IMR-90 (cell line): ENCODE measurements at regions not wholly inside any gene's neighbourhood (a gene's known extent, or its start where the extent isn't known, plus 50 kb on each side); places are given as distances from the start of the nearest gene placed in this dataset.

ENCODE experiments used
- ATAC-seq: fragments of 200-7000 bp; cut with Tn5 transposase; 2 replicates; pipeline ENCODE4 v1.9.1; 2020; ENCODE audit warnings: low read depth, mild to moderate bottlenecking, moderate library complexity
- BruUV-seq: library from RNA; stranded (reverse); fragments of 400-500 nt; replicated peaks from 2 replicates; lab custom pipeline; 2021; lab: Mats Ljungman, UMichigan
- CTCF ChIA-PET: fragments of 300-600 bp; formaldehyde crosslinking; extraction: SDS; loops from one replicate; lab custom pipeline; 2021; ENCODE audit warnings: antibody characterized with exemption; lab: Yijun Ruan, JAX
- POLR2A ChIA-PET: fragments of 300-600 bp; sonication (Branson Sonifier 250); formaldehyde crosslinking; loops from one replicate; lab custom pipeline; 2022; ENCODE audit warnings: antibody characterized with exemption; ENCODE audit not compliant: unreplicated experiment; lab: Charles Lee
- DNase-seq: peaks from one replicate; pipeline ENCODE4 v3.0.0; 2013
- H2AFZ ChIP-seq: replicated peaks from 2 replicates; pipeline ENCODE3; 2013; ENCODE audit warnings: low read length, mild to moderate bottlenecking; ENCODE audit not compliant: poor library complexity
- H2AK5ac ChIP-seq: 2 replicates; pipeline ENCODE4 v1.6.1; 2013; ENCODE audit warnings: low read depth, low read length, inconsistent platforms
- H2AK9ac ChIP-seq: replicated peaks from 2 replicates; pipeline ENCODE3; 2013; ENCODE audit warnings: mild to moderate bottlenecking, low read depth, low read length, moderate library complexity; ENCODE audit not compliant: poor library complexity
- H2BK120ac ChIP-seq: 2 replicates; pipeline ENCODE4 v1.6.1; 2013; ENCODE audit warnings: low read depth, low read length, inconsistent platforms
- H2BK15ac ChIP-seq: 3 replicates; pipeline ENCODE4 v1.6.1; 2013; ENCODE audit warnings: low read depth, low read length, inconsistent platforms
- H2BK20ac ChIP-seq: 2 replicates; pipeline ENCODE4 v1.6.1; 2013; ENCODE audit warnings: low read depth, mild to moderate bottlenecking, inconsistent platforms, low read length, moderate library complexity
- H2BK5ac ChIP-seq: 2 replicates; pipeline ENCODE4 v1.6.1; 2013; ENCODE audit warnings: mild to moderate bottlenecking, low read depth, low read length, inconsistent platforms; ENCODE audit not compliant: poor library complexity, severe bottlenecking
- H3K14ac ChIP-seq: replicated peaks from 2 replicates; pipeline ENCODE4 v1.6.1; 2013; ENCODE audit warnings: low read depth, low read length, inconsistent platforms
- H3K18ac ChIP-seq: 2 replicates; pipeline ENCODE4 v1.6.1; 2013; ENCODE audit warnings: low read depth, low read length, control low read depth
- H3K23ac ChIP-seq: 2 replicates; pipeline ENCODE4 v1.6.1; 2013; ENCODE audit warnings: low read depth, low read length, inconsistent platforms
- H3K27ac ChIP-seq: 2 replicates; pipeline ENCODE4 v1.5.1; 2013; ENCODE audit warnings: mild to moderate bottlenecking, control low read depth, low read length; ENCODE audit not compliant: insufficient read depth
- H3K27me3 ChIP-seq: 2 replicates; pipeline ENCODE4 v1.6.1; 2013; ENCODE audit warnings: low read length; ENCODE audit not compliant: control insufficient read depth, insufficient read depth
- H3K36me3 ChIP-seq: 2 replicates; pipeline ENCODE4 v1.6.1; 2013; ENCODE audit warnings: low read length, mixed read lengths; ENCODE audit not compliant: control insufficient read depth, insufficient read depth
- H3K4ac ChIP-seq: 2 replicates; pipeline ENCODE4 v1.6.1; 2013; ENCODE audit warnings: low read depth, low read length, inconsistent platforms
- H3K4me1 ChIP-seq: 2 replicates; pipeline ENCODE4 v1.6.1; 2013; ENCODE audit warnings: low read length, mixed read lengths; ENCODE audit not compliant: control insufficient read depth, insufficient read depth
- H3K4me2 ChIP-seq: 2 replicates; pipeline ENCODE4 v1.6.1; 2013; ENCODE audit warnings: low read depth, mild to moderate bottlenecking, control low read depth, low read length, moderate library complexity
- H3K4me3 ChIP-seq: 2 replicates; pipeline ENCODE4 v1.5.1; 2013; ENCODE audit warnings: low read depth, mild to moderate bottlenecking, control low read depth, low read length, moderate library complexity; ENCODE audit not compliant: insufficient read depth
- H3K56ac ChIP-seq: 2 replicates; pipeline ENCODE4 v1.6.1; 2013; ENCODE audit warnings: low read length, inconsistent platforms; ENCODE audit not compliant: insufficient read depth; ENCODE audit errors: extremely low read depth
- H3K79me1 ChIP-seq, 2 experiments: 2 replicates each; pipeline ENCODE4 v1.6.1; 2013; ENCODE audit warnings: low read length in 2 of 2, inconsistent platforms in 1 of 2, low read depth in 1 of 2
- H3K9ac ChIP-seq: 2 replicates; pipeline ENCODE4 v1.6.1; 2013; ENCODE audit warnings: low read depth, low read length, control low read depth
- H3K9me1 ChIP-seq: 2 replicates; pipeline ENCODE4 v1.6.1; 2013; ENCODE audit warnings: low read length, inconsistent platforms; ENCODE audit not compliant: insufficient read depth
- H3K9me3 ChIP-seq: 2 replicates; pipeline ENCODE4 v1.6.1; 2013; ENCODE audit warnings: low read length; ENCODE audit not compliant: control insufficient read depth, insufficient read depth
- H4K20me1 ChIP-seq: 2 replicates; pipeline ENCODE4 v1.6.1; 2013; ENCODE audit warnings: low read length, inconsistent platforms; ENCODE audit not compliant: insufficient read depth
- H4K5ac ChIP-seq: 2 replicates; pipeline ENCODE4 v1.6.1; 2013; ENCODE audit warnings: mild to moderate bottlenecking, low read depth, low read length, control low read depth
- H4K8ac ChIP-seq, 2 experiments: 2 replicates each; pipeline ENCODE4 v1.6.1; 2013; ENCODE audit warnings: low read depth in 2 of 2, low read length in 2 of 2, control low read depth in 1 of 2, inconsistent platforms in 1 of 2
- H4K91ac ChIP-seq: 2 replicates; pipeline ENCODE4 v1.6.1; 2013; ENCODE audit warnings: low read depth, low read length, inconsistent platforms; ENCODE audit not compliant: insufficient read depth
- BHLHE40 ChIP-seq: fragments of 150-350 bp; IDR thresholded peaks from 2 replicates; pipeline ENCODE4 v1.6.1; 2016; ENCODE audit warnings: mild to moderate bottlenecking, low read depth, low read length
- MXI1 ChIP-seq: IDR thresholded peaks from 2 replicates; pipeline ENCODE4 v1.6.1; 2012; ENCODE audit warnings: low read depth, mild to moderate bottlenecking, low read length, moderate library complexity, borderline replicate concordance
- POLR2A ChIP-seq: IDR thresholded peaks from 2 replicates; pipeline ENCODE4 v1.6.1; 2012; ENCODE audit warnings: mild to moderate bottlenecking, low read depth, low read length
- RAD21 ChIP-seq: IDR thresholded peaks from 2 replicates; pipeline ENCODE4 v1.6.1; 2012; ENCODE audit warnings: low read length, improper control_type of control experiment
- SMC3 ChIP-seq: fragments of 150-350 bp; IDR thresholded peaks from 2 replicates; pipeline ENCODE4 v1.6.1; 2016; ENCODE audit warnings: low read depth, mild to moderate bottlenecking, antibody characterized with exemption, low read length, moderate library complexity
- WGBS, 2 experiments: methylation state at CpG; one replicate each; pipeline versions ENCODE4 v1.1.5 to v1.1.7; 2013; ENCODE audit warnings: missing lambda C conversion rate in 2 of 2; ENCODE audit not compliant: insufficient read length in 1 of 2; ENCODE audit errors: extremely low coverage in 2 of 2; 5-methylcytosine and 5-hydroxymethylcytosine counted together
- dilution Hi-C: fragments of 300-500 bp; cut with HindIII; formaldehyde crosslinking; loops from one replicate; pipeline ENCODE4 v1.14.3; 2018; ENCODE audit warnings: low sequenced_read_pairs; ENCODE audit not compliant: unreplicated experiment
- in situ Hi-C: fragments of 300-500 bp; cut with MboI; formaldehyde crosslinking; loops from 3 replicates; pipeline ENCODE4 v1.14.3; 2019; ENCODE audit warnings: low sequenced_read_pairs, inconsistent platforms, mixed read lengths
- intact Hi-C: fragments of 100-400 bp; cut with micrococcal nuclease; formaldehyde crosslinking; loops from 2 replicates; pipeline ENCODE4 v1.10.0; 2022

DNA sequence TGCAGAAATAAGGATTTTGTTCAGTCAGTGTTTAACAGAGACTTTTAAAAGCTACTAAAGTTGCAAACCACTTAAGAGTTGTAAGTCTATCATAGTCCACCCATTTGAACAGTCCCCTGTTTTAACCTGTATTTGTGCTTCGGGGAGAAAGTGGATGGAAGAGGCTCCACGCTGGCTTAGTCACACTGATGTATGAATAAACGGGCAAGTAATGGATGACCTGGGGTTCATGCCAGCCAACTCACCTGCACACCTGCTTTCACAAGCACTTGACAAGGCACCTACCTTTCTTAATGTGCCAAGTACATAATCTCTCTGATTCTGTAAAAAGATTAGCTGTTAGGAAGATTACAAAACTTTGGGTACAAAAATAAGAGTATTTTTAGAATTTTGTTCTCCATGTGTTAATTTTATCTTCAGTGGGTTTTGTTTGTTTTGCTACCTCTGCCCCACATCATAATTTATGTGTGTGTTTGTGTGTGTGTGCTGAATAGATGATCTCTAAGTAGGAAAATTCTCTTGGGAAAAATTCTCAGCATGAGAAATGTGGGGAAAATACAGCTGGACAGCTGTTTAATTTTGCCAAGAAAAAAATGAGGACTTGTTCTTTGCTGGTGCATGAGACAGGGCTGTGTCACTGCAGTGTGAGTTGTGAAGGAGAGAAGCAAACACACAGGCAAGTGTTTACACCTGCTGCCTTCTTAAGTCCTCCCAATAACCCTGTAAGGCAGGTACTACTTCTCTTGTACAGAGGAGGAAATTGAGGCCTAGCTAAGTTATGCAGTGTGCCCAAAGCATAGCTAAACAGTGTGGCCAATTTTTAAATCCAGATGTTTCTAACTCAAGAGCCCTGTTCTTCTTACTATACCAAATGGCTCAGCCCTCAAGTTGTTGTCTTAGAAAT lies 181.2 kb upstream of the IL12A start:
- Histone ChIP-seq H3K4me1 (peaks cover 16% of the 10 kb centered on the region), H3K4ac (no peak overlapping the region), H4K91ac (no peak overlapping the region), H3K14ac (no peak overlapping the region), H2AFZ (no peak overlapping the region), H3K4me2 (no peak overlapping the region), H2BK120ac (no peak overlapping the region), H3K36me3 (no peaks in the 10 kb centered on the region), H3K18ac (no peak overlapping the region), H3K27me3 (no peaks in the 10 kb centered on the region), H4K20me1 (peaks cover 17% of the 10 kb centered on the region), H2AK9ac (no peak overlapping the region), H2BK15ac (no peak overlapping the region), H3K9ac (no peak overlapping the region), H3K9me3 (no peaks in the 10 kb centered on the region), H3K27ac (no peak overlapping the region), H3K23ac (no peak overlapping the region), H3K79me1 (peaks cover 21 to 68% of the 10 kb centered on the region in 2 experiments), H4K5ac (no peak overlapping the region), H2BK5ac (no peak overlapping the region), H2BK20ac (no peak overlapping the region), H3K9me1 (peaks cover 4% of the 10 kb centered on the region; the same call in 1 of the 2 replicates), H3K56ac (no peak overlapping the region), H3K4me3 (no peak overlapping the region), H2AK5ac (no peak overlapping the region), H4K8ac (no peak overlapping the region)
- ATAC-seq (no peak), DNase-seq (no peak)
- BruUV-seq: no TSS peak
- ChIA-PET CTCF (interaction anchor here (0.6 to 2.5 kb wide), 7 partner anchors 21 to 486 kb away, joined by 3 to 12 read pairs (median 4); no protein-coding TSS in a partner anchor), POLR2A (interaction anchor here (0.5 kb wide), 1 partner anchor 42 kb away, joined by 7 read pairs; no protein-coding TSS in a partner anchor)
- intact Hi-C loops: loop anchor here (10.0 kb wide), 1 partner anchor 353 kb away; no protein-coding TSS in a partner anchor
- TF ChIP-seq BHLHE40 (no peak), RAD21 (no peak), SMC3 (no peak), POLR2A (no peak), MXI1 (no peak)
- in situ Hi-C loops: loop anchor here (5.0 to 10.0 kb wide), 2 partner anchors 483 to 540 kb away; no protein-coding TSS in a partner anchor
- dilution Hi-C loops: no loop called here
- 79% methylated on average over 2 of the region's 3 CpGs; no CpG with 5 or more reads in 1 of the 2 experiments for WGBS, 2 experiments
